Stimulated activated CD8-positive, alpha-beta memory T cell treated with anti-CD3 and anti-CD28 coated beads, Interleukin-12 subunit alpha, Interleukin-12 subunit beta, amount 100 ng/mL, for 4 hours (primary cell): ENCODE measurements at regions not wholly inside any gene's neighbourhood (a gene's known extent, or its start where the extent isn't known, plus 50 kb on each side); places are given as distances from the start of the nearest gene placed in this dataset.
"Not testable (repeated sequence)": the region's sequence is repeated elsewhere in the genome, so short reads cannot be mapped to it uniquely, and the experiment has no call there.

Experiments
- DNase-seq: peaks from one replicate; pipeline ENCODE4 v3.0.0-alpha.2; 2020; ENCODE audit warnings: low read depth

DNA sequence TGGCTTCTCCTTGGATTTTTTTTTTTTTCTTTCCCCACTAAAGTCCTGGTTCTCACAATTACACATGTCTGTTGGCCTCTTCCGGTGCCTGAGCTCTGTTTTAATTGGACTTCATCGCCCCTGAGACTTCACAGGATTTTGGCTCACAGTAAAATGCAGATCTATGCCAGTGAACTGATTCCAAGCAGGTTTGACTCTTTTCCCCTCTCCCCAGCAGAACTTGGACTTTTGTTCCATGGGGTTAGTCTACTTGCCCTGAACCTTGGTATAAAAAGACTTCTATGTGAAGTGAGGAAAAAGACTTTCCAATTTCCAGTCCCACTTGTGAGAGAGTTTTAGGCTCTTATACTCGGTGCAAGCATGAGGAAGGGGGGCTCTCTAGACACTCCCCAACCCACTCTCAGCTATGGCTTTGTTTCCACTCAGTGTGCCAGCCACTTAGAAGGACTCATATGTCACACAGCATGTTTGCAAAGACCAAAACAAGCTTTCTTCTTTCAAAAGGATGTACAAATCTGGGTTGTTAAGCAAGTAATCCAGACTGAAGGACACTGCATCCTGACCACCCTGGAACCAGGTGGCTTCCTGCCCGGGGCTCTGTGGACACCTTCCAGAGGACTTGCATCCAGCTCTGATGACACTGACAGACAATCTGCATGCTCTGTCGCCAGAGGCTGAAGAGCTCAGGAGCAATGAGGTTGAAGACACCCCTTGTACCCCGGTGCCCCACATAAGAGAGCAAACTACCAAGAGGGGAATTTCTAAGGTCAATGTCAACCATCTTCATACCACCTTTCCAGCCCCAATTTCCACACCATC lies 221.9 kb upstream of the EGLN3 start:
- DNase-seq, result no peak

DNA sequence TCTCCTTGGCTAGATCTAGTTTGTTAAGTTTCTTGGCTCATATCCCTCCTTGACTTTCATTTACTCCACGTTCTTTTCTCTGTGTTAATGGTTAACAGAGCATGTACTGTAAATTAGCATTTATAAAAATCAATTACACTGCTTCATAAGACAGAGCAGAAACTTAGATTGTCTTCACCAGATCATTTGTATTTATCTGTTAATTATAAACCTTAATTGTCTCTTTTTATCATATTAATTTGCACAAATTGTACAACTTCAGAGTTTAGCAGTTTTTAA lies 221.2 kb upstream of the EGLN3 start:
- no peak for DNase-seq

DNA sequence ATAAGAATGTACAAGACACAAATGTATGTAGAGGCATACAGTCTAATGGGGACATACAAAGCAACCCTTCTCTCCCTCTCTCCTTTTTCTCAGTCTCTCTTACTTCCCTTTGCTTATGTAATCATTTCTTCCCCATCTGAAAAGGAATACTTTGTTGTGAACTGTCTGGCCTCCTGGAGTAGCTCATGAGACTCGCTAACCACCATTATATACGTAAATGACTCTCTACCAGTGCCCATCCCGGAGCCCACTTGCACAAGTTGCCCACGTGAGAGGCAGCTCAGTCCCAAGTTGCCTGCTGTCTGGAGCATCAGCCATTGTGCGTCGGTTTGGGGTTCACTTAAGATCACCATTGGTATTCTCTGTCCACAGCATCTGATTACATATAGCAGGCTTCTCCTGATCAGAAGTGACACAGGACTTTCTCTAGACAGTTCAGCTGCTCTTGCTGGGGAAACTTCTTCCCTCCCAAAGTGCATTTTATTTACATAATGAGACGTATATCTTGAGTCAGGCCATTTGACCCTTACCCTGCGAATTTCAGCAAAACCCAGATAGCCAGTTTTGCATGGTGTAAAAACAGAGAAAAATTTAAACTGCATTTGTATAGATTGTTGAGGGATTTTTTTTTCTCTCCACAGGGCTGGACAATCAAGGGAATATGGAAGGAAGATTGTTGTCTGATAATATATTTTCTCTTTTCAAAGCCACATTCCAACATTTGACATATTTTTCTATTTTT lies 220.7 kb upstream of the EGLN3 start:
- no peak for DNase-seq

- no peak for DNase-seq
Observed at GRCh38 chr14:34170882-34171281, 220.0 kb upstream of the EGLN3 start.

DNA sequence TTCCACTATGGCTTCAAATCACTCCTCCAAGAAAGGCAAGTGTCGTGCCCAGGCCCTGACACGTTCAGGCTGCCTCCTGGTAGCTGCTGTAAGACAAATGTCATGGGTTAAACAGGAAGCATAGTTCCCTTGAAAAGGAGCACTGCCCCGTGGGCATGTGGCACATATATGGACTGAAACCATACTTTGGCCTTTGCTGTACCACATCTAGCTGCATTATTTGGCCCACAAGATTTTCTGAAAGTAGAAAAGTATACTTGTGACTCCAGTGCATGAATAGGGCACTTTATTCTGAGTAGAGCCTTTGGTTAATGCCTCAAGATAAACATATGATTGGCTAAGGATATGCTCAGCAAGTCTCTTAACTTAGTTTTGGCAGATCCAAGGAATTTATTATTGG lies 218.7 kb upstream of the EGLN3 start:
- DNase-seq, result no peak

DNA sequence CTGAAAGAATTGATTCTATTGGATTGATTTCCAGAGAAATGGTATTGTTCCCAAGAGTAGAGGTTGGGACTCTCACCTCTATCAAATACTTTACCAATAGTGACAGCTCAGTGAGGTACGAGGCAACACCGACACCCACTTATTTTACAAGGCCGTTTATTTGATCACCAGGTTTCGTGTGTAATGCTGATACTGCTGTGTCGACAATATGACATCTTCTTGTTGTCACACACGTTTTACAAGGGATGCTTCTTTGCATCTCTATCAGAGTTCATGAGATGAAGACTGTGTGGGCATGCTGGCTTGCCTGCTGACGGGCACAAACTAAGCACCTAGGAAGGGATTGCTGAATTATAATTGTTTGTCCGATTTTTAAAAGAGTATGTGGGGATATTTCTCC lies 217.8 kb upstream of the EGLN3 start:
- DNase-seq, result no peak

DNA sequence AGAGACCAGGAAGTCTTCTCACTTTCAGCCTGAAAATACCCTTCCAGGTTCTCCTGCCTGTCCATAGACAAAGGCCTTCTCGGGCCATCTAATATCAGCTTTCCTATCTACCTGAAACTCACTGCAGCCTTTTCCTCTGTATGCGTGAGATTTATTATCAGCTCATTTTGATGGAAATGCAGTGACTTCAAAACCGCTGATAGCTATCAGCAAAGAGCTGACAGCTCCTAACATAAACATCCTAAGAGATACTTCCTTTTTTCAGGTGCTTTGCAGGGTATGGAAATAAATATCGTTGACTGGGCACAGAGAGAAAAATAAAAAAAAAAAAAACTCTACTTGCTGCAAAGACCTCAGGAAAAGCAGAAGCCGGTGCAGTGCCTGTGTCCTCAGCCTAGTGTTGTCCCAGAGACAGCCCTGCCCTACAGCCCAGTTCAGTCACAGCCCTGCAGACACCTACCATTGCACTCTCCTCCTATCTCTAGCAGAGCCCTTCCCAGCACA lies 215.0 kb upstream of the EGLN3 start:
- no peak for DNase-seq

GRCh38 chr14:34164162-34164864 lies 213.4 kb upstream of the EGLN3 start:
- no peak for DNase-seq

- no peak for DNase-seq
Observed at GRCh38 chr14:34161351-34162082, 210.6 kb upstream of the EGLN3 start.

DNA sequence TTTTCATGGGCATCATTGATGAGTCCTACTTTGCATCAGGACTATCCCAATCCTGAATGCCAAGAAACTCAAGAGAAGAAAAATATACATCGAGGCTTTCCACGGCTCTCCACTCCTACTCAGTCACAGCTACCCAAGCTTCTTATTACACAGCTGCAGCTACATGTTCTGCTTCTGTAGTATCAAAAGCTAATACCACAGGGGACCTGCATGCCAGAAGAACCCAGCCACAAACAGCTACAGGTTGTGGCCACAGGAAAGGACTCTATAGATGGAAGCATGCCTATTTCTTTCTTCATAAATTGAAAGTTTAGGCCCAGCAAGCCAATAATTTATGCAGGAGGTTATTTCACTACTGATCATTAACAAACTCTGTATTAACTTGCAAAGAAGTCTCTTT lies 209.7 kb upstream of the EGLN3 start:
- no peak for DNase-seq

DNA sequence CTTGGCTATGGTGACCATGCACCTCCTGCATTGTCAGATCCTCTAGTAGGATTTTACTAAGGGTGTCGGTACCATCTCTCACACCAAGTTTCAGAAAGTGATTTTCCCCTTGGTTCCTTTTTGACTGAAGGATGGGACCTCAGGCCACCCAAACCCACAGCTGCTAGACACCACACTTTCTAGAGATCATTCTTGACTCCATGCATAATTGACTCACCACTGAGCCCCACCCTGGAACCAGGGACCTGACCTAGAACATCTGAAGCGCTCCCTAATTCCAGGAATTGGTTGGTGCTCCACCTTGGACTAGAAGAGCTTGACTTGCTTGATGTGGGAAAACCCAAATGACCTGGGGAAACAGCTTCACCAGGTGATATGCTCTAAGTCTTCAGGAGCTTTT lies 206.8 kb upstream of the EGLN3 start:
- DNase-seq, result no peak

DNA sequence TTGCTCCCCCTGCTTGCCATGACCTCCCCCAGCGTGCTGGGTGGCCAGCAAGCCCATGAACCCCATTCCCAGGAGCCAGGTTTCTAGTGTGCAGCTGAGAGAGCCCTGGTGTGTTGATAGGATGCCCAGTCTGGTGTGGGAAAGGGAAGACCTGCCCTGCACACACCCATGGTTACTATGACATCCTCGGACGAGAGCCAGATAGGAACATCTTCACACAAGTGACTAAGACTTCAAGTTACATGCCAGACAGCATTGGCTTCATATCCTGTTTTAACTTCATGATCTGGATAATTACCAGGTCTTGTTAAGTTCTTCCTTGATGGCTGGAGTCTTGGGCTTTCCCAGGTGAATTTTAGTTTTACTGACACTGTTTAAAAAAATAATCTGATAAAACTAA lies 196.6 kb upstream of the EGLN3 start:
- DNase-seq, result no peak

GRCh38 chr14:34140127-34140526 lies 189.3 kb upstream of the EGLN3 start:
- not testable (repeated sequence) for DNase-seq

DNA sequence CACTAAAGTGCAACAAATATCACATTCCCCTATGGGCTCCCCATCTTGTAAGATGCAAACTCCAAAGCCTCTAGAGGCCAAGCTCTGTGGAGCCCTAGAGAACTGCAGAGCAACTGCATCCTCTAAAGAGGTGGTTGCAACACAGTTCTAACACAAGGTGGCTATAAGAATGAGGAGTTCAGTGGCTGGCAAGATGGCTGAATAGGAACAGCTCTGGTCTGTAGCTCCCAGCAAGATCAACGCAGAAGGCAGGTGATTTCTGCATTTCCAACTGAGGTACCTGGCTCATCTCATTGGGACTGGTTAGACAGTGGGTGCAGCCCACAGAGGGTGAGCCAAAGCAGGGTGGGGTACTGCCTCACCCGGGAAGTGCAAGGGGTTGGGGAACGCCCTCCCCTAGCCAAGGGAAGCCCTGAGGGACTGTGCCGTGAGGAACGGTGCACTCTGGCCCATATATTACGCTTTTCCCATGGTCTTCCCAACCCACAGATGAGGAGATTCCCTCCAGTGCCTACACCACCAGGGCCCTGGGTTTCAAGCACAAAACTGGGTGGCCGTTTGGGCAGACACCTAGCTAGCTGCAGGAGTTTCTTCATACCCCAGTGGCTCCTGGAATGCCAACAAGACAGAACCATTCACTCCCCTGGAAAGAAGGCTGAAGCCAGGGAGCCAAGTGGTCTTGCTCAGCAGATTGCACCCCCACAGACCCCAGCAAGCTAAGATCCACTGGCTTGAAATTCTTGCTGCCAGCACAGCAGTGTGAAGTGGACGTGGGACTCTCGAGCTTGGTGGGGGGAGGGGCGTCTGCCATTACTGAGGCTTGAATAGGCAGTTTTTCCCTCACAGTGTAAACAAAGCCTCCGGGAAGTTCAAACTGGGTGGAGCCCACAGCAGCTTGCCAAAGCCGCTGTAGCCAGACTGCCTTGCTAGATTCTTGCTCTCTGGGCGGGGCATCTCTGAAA lies 188.6 kb upstream of the EGLN3 start:
- not testable (repeated sequence) for DNase-seq

DNA sequence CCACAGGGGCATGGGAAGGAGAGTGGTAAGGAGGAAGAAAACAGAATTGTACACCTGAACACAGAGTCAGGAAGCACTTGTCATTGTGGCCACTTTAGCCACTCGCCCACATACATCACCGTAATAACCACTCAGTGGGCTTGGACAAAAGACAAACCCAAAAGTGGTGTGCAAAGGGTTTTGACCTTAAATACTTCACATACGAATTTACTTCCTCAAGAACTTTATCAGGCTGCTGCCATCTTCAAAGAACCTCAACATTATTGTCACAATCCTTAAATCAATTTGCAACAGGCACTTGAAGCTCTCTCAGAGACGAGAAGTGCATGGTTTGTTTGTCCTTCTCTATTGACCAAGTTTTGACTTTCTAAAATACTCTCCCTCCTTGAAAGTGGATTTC lies 187.3 kb upstream of the EGLN3 start:
- DNase-seq, result no peak

DNA sequence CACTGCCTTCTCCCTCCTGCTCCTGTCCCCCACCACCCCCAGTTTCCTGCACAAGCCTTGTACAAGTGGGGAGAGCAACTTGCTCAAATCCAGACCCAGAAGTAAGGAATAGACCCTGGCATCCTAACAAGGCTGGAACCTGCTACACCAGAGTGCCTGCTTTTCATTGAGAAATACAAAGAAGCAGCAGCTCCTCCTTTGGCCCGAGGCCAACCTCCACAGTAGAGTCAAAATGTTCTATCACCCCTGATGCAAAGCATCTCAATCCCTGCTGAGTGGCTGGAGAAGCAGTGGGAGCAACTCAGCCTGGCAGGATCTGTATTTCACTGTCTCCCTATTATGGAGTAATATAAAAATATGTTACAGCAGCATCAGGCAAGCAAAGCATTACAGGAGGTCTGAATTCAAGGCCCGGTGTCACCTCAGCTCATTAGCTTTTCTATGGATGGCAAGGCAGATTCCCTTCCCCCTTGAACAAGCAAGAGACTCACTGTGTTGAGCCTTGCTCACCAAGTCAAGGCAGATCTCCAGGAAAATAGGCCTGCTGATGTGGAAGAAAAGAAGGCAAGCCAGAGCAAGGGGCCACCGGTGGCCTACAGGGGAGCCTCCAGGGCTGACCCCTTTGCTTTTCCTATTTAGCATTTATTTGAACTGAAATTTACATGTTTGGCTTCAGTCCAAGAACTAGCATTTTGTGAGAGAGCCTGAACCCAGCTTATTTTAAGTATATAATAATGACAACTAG lies 186.3 kb upstream of the EGLN3 start:
- no peak for DNase-seq

- no peak for DNase-seq
Observed at GRCh38 chr14:34135492-34135891, 184.6 kb upstream of the EGLN3 start.

DNA sequence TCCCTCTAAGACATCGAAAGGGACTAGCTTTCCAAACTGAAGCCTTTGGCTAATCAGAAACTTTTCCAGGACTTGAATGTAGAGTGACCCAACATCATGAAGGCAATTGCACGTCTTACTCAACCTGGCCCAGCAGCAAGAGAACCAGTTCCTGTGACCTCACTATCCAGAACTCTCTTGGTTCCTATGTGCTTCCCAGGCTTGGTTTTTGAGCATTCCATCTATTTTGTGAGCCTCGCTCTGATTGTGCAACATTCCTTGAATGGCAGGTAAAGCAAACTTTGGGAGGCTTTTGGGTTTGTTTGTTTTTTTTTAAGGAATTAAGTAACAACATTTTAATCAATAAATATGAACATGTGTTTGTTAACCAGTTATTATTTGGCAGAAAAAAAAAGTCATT lies 183.6 kb upstream of the EGLN3 start:
- no peak for DNase-seq

DNA sequence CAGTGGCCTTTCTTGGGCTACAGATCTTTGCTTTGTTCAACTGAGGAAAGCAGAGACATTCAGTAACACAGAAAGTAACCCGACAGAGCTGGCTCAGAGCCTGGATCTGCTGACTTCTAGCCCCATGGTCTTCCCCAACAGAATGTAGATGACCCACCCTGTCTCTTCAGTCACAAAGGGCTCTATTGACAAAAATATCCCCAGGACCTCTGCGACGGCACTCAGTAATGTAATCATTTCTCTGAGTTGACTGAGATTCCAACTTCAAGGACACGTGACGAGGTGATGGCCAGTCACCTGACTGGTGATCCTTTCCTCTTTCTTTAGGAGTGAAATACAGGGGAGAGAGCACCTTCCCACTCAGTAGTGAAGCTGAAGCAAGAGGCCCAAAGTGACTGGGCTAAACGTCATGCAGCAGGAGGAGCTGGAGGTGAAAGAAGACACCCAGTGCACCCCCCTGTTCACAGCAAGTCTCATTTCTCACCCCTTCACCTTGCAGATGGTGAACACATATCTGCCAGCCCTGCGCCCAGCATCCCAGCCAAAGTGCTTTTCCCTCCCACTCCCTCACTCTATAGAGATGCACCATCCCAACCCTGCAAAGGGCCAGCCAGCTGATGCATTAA lies 179.2 kb upstream of the EGLN3 start:
- DNase-seq, result no peak

DNA sequence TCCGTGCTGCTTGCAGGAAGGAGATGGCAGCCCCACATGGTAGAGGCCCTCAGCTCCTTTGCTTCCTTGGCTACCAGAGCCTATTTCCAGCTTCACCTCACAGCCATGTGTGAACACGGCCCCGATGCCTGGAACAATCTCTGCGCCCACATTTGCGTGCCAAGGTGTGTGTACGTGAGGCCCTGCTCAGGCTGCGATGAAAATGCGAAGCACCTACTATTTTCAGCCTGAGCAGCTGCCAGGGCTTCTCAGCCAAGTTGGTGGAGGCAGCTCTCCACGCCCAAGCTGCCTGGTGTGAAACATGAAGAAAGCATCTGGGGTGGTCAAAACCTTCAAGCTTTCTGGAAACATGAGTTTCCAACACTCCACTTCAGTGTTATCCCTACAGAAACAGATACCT lies 177.8 kb upstream of the EGLN3 start:
- no peak for DNase-seq
